ENCODE measurements at regions not wholly inside any gene's neighbourhood (a gene's known extent, or its start where the extent isn't known, plus 50 kb on each side); places are given as distances from the start of the nearest gene placed in this dataset.

DNA sequence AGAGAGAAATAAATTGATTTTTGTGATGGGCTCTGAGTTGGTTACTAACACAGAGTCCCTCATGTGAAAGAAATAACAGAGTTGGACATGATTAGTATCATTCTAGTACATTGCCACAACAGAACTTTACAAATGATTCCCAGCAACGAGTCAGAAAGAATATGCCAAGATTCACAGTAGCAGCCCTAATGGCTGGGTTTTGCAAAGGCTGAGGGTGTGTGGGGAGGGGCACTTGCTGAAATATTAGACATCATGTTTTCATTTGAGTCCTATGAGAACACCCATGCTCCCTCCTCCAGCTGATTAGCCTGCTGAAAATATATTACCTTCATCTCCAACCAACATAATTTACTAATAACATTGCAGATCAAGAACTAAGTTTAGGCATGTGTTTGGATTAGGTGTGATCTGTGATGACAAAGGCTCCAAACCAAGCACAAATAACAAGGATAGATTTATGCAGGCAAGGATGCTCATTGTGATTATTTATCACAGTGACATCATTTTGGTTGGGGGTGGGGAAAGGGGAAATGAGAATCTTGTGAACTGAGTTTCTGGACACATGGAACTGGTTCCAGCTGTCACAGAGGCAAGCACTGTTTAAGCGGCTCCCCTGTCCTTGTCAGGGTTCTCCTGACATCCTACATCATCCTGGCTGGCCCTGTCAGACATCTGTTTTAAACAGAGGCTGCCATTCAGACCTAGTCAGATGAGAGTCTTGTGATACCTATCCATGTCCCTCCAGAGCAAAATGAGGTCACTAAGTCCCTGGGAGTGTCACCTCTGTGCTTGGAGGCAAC is 205.8 kb upstream of the NCKAP5 start:
- no peak for DNase-seq

DNA sequence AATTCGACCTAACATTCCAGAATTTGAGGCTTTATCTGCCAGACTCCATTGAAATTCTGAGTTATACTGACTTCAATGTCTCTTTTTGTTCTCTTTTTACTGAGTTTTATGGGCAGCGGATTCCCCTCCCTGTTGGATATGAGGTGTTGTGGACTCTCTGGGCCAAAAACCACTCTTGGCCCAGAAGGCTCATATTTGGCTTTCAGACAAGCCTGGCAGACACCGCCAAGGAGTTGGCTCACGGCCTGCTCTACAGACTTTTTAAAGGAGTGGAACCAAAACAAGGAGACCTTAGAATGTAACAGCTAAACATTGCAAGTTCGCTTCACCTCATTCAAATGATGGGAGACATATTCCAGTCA is 206.4 kb upstream of the NCKAP5 start:
- no peak for DNase-seq

DNA sequence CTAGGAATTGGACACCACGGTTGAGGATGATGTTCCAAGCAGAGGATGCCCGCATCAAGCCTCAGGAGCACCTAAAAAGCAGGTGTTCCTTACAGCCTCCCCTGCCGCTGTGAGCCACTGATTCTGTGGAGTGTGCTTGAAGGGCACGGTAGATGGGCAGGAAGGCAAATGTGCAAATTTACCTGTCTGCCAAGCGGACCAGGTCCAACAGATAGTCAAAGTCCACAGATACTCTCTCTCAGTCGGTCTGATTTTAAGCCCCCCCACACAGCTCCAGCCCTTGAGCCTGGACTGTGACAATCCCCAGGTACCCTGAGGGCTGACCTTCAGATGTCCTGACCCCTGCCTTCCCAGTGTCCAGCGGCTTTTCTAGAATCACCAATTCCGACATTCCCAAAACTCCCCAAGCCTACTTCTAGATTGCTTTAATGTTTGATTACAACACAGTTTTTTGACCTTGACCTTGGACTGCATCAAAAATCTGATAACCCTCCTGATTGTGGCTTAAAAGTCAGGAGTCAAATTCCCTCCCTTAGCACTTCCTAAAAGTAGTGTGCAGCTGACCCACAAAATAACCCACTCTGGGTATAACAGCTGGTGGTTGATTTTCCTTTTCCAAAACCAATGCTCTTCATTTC is 208.8 kb upstream of the NCKAP5 start:
- DNase-seq: no peak

DNA sequence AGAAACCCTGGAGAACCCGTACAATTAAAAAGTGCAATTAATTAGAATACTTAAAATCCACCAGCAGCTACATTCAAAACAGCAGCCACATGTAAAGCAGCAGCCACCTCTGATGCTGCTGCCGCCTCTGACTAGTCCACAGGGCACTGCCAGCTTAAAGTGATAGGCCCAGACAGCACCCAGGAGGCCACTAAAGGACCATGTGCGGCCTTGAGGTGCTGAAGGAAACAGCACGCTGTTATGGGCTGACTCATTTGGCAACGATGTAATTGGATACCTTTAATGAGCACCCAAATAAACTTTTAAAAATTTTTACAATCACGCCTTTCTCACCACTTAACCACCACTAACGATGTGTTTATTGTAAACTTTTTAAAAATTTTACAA is 209.3 kb upstream of the NCKAP5 start:
- no peak for DNase-seq

DNA sequence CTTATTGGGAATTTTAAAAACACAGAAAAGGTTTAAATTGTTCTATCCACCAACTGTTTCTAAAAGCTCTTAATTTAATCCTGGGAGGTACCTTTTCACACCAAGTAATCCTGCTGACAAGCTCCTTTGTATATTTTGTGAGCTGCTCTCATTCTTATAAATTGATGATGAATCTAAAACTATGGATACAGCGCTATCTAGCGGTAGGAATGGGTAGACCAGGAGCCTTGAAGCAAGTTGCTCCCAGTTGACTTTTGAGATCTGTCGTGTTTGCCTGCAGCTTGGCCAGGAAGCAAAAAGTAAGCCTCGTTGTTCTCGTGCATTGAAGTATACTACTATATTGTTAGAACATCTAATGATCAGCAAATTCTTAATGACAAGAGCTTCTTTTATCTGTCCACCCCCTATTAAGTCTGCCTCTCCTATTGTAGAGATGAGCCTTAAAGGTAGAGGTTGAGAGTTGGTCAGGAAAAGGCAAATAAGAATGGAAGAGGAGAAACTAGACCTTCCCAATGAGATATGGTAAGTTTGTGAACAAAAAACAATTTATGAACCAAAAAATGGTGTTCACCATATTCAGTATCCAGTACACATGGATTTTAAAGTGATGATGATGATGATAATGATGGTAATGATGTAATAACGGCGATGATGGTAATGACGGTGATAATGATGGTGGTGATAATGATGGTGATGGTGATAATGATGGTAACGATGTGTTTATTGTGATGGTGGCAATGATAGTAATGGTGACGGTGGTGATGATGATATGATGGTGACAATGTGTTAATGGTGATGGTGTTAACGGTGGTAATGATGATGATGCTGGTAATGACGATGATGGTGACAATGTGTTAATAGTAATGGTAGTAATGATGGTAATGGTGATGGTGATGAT is 212.1 kb upstream of the NCKAP5 start:
- peak; percentile 33 for DNase-seq

DNA sequence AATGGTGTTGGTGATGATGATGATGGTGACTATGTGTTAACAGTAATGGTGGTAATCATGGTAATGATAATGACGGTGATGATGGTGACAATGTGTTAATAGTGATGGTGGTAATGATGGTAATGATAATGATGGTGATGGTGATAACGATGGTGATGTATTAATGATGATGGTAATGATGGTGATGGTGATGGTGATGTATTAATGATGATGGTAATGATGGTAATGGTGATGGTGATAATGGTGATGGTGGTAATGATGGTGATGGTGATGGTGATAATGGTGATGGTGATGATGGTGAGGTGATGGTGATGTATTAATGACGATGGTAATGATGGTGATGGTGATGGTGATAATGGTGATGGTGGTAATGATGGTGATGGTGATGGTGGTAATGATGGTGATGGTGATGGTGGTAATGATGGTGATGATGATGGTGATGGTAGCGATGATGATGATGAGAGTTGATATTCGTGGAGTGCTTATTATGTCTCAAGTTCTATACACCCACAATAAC is 212.8 kb upstream of the NCKAP5 start:
- DNase-seq: no peak

DNA sequence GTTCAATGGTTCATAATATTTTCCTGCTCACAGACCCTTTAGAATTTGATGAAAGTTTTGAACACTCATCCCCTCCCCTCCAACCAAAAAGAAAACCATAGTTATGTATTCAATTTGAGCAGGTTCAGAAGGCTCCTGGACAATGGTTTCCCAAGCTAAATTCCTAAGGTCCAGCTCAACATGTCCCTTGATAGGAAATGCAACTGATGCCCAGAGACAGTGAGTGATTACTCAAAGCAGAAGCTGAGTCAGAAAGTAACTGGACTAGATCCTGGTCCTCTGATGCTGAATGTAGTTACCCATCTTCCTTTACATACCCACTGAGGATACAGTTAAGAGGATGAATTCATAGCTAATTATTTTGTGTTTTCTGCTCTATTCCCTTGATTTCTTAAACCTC is 218.9 kb upstream of the NCKAP5 start:
- no peak for DNase-seq

DNA sequence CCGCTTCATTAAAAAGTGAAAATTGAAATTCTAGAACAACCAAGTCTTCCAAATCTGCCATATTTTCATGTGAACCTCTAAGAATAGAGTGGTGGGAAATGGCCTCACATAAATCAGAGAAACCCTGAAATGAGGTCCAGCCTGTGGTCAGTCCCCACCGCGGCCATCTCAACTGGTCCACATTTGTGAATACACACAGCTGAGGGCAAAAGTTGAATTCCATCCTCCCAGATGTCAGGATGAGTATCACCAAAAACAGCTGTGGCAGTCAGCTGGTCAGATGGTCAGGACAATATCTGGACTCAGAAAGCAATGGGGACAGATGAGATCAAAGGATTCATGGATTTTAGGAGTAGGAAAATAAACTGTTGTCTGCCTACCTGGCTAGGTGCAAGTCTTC is 219.4 kb upstream of the NCKAP5 start:
- DNase-seq: no peak

DNA sequence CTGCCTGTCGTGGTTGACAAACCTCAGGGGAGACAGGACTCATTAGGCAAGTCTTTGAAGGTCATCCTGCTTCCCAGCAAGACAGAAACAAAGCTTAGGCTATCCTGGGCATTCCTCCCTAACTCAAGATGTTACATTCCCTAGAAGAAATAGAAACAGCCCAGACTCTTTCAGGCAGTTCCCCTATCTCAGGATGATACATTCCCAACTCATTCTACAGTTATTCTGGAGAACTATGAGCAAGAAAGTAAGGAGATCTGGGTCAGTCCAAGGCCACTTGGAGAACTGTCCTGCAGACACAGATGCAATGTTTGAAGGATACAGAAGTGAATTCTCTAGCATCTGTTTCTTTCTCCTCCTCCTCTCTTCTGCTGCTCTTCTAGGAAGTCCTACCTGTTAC is 220.1 kb upstream of the NCKAP5 start:
- no peak for DNase-seq

DNA sequence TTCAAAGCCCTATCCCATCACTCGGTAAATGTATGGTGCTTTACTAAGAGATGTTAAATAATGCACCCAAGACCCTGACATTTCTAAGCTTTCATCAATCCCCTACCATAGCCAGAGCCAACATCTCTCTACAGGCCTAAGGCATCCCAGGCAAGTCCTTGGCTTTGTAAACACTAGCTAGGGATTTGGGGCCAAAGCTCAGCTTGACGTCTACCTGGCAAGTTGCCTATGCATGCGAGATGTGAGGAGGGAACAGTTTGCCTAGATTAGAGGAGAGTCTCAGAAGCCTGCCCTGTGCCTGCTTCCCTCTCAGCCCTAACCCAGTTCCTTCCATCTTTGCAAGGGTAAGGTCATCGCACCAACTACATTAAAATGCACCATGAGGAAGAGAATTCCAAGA is 221.5 kb upstream of the NCKAP5 start:
- DNase-seq: no peak

DNA sequence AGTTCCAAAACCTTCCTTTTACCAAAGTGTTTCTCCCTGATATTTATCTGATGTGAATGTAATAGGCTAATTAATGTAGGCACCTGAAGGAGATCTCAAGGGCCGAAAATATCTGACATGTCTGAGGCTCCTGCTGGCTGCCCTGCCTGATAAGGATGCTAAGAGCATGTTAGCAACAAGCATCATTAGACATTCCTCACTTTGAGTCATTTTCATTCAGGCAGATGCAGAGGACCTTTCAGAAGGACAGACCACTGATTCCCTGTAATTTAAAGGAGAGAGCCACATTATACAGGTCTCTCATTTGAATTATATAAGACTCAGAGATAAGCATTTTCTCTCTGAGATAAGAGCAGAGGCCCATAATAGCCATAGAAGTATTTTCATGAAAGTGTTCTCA is 222.4 kb upstream of the NCKAP5 start:
- DNase-seq: no peak

DNA sequence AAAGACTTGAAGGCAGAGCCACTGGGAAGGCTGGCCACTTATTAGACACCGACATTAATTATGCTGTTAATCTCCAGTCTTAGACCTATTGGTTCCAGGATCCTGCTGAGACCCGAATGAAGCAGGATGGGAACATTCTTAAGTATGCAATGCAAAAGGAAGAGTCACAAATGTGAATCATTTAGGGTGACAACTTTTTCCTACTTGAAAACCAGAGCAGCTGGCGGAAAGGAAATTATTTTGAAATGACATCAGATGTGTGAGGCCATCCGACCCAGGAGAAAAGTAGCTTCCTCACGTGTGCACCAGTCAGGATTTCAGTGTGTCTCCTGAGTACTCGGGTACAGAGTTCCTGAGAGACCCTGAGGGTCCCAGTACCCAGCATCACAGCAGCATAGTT is 222.9 kb upstream of the NCKAP5 start:
- no peak for DNase-seq

DNA sequence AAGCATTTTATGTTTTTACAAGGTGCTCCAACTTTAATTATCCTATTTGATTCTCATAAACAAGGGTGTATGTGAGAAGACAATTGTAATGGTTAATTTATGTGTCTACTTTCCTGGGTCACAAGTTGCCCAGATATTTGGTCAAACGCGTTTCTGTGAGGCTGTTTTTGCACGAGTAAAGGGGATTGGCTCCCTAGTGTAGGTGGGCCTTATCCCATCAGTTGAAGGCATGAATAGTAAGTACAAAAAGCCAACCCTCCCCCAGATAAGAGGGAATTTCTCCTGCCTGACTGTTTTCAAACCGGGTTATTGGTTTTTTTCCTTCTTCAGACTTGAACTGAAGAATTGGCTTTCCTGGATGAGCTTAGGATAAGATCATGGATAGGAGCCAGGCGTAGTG is 224.0 kb upstream of the NCKAP5 start:
- no peak for DNase-seq

DNA sequence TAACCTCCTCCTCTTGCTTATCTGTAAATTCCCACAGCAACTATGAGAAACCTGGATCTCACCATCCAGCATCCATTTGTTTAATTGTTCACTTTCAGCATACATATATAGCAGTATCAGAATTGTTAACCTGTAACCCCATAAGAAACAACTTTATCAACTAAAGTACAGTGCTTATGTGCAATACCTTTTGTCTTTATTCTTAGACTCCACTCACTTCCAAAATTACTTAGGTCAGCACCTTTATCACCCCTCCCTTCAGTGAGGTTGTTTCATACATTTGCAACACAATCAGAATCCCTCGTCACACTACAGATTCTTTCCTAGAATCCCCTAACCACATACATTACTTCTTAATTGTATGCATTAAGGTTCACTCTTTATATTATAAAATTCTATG is 225.9 kb upstream of the NCKAP5 start:
- no peak for DNase-seq

DNA sequence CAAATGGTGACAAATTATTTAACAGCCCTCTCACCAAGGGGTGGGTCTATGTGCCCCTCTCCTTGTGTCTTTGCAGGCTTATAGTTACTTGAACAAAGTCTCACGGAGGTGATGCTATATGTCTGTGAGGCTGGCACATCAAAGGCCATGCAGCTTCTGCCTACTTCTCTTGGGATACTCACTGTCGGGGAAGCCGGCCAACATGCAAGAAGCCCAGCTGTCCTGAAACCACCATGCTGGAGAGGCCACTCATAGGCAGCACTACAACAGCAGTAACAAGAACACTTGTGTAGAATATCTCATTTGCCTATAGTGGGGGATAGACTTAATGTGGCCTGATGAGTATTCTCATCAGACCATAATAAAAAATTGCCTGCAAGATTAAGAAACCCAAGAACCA is 233.7 kb upstream of the NCKAP5 start:
- DNase-seq: no peak

DNA sequence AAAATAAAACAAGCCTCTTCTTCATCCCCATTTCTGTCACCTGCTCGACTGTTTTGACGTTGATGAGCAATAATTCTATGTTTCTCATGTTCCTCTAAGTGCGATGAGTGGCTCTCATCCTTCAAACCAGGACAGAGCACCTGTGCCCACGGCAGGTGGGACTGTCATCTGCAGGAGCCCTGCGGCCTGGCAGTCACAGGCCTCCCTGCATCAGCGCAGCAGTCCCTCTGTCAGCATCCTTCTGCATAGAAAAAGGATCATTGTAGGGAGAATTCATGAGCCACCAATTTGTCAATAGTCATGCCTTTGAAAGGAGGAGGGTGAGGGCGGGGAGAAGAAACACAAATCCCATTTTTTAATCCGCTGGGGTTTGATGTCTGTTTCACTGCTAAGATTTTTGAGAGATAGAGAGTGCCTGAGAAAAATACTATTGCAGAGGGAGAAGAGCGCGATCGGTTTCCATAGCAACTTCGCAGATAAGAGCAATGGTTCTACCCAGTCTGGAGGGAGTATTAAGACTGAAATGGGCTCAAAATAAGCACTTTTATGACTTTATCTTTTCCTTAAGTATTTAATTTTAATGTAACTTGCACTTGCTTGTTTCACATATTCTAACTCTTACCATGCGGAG is 234.3 kb upstream of the NCKAP5 start:
- DNase-seq: no peak

DNA sequence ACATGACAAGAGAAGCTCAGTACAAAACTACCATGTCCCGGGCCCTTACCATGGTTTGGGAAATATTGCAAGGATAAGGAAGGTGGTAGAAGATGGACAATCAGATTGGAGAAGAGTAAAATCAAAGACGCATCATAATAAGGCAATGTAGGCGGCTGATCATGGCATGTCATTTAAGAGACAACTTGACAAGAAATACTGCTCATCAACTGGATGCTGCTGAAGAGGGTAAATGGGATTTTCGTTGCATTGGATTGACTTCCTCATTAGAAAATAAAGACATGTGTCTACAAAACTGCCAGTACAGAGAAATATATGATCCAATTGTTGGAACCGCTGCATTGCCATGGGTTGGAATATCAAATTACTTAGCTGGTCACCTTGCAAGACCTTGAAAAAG is 238.3 kb upstream of the NCKAP5 start:
- DNase-seq: no peak

DNA sequence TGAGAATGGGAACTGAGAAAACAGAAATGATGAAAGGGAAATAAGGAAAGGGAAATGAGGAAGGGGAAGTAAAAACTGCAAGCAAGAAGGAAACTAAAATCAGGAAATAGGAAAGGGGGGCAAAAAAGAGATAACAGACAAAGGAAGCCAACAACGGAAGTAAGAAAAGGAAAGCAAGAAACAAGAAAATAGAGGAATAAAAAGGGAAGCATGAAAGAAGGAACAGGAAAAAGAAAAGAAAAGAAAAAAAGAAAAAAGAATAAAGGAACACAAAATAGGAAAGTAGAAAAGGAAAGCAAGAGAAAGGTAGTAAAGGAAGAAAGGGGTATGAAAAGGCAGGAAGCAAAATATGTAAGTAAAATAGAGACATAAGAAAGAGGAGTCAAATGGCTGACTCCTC is 241.2 kb upstream of the NCKAP5 start:
- no peak for DNase-seq

DNA sequence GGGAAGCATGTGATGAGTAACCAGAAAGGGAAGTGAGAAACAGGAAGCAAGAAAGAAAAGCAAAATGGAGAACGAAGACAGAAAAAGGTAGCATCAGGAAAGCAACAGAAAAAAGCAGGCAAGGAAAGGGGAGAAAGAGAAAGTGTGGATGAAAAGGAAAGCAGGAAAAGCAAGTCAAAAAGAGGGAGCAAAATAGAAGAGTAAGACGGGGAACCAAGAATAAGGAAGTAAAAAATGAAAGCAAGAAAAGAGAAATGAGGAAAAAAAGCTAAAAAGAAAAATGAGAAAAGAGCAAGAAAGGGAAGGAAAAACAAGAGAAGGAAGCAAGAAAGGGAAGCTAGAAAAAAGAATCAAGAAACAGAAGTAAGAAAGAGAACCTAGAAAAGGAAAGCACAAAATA is 242.3 kb upstream of the NCKAP5 start:
- no peak for DNase-seq

DNA sequence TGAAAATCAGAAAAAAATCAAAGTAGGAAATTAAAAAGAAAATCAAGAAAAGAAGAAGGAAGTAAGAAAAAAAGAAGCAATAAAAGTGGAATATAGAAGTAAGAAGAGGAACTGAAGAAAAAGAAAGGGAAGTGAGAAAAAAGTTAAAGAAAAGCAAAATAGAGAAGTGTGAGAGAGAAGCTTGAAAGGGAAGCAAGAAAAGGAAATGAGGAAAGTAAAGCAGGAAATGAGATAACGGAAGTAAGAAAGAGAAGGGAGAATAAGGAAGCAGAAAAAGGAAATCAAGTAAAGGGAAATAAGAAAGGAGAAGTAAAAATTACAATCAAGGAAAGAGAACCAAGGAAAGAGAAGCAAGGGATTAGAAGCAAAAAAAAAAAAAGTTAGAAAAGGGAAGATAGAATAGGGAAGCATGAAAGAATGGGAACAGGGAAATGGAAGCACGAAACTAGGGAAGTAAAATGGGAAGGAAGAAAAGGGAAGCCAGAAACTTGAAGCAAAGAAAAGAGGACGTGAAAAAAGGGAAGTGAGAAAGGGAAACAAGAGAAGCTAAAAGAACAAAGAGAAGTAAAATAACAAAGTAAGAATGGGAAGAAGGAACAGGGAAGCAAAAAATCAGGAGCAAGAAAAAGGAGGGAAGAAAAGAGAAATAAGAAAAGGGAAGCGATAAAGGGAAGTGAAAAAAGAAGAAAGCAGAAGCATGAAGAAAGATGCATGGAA is 243.3 kb upstream of the NCKAP5 start:
- DNase-seq: no peak

DNA sequence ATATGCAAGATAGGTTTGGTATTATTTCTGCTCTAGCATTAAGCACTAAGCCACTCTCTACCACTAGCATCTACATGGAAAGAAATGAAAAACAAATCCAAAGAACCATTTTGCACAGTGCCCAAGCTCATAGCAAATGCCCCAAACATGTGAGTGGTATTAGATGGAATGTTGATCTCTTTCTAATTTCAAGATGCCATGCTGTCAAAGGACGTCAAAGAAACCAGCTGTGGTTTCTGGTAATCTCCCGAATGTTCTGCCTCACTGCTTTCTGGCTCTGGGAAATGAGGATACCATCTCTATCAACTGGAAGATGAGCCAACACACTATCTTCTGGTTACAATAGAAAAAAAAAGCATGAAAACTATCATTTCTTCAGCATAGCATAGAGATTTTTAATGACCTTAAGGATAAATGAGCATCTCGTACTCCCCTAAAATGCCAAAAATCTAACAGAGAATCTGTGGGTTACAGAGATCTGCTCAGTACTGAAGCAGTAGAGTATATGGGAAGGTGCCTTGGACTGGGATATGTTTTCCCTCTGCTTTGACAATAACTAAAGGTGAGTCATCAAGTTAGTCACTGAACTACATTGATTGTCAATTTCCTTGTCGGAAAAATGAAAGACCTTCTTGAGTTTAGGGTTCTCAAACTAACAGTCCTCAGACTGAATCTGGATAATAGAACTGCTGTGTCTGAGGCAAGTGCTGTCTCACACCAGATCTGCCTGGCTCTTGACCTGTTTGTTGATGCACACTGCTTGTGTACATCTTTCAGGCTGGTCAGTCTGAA is 244.8 kb upstream of the NCKAP5 start:
- DNase-seq: no peak

DNA sequence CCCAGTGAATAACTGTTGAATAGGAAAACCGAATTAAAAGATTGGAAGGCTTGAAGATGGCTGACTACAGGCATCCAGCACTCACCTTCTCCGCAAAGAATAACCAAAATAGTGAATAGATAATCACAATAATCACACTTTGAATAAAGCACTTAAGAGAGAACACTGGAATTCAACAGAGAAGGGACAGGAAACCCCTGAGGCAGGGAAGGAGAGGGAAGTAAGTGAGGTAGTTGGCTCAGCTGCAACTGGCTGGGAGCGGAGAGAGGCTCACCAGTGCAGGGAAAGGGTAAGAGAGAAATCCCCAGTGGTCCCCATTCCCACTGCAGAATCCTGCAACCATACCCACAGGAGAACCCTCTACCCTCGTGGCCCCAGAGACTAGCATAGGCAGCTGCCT is 246.6 kb upstream of the NCKAP5 start:
- no peak for DNase-seq
